22Rv1 (cell line): ENCODE measurements at regions not wholly inside any gene's neighbourhood (a gene's known extent, or its start where the extent isn't known, plus 50 kb on each side); places are given as distances from the start of the nearest gene placed in this dataset.
"Not testable (repeated sequence)": the region's sequence is repeated elsewhere in the genome, so short reads cannot be mapped to it uniquely, and the experiment has no call there.

Experiments
- H3K27ac ChIP-seq: fragments of 450-650 bp; 2 replicates; pipeline ENCODE4 v1.5.1; 2017
- ZFX ChIP-seq: fragments of 450-650 bp; IDR thresholded peaks from 2 replicates; pipeline ENCODE4 v1.6.1; 2017; ENCODE audit warnings: antibody characterized with exemption, borderline replicate concordance
- TF ChIP-seq, protein P1 (sequence below): fragments of 450-650 bp; IDR thresholded peaks from 2 replicates; pipeline ENCODE4 v1.5.1; 2017; ENCODE audit warnings: mild to moderate bottlenecking

DNA sequence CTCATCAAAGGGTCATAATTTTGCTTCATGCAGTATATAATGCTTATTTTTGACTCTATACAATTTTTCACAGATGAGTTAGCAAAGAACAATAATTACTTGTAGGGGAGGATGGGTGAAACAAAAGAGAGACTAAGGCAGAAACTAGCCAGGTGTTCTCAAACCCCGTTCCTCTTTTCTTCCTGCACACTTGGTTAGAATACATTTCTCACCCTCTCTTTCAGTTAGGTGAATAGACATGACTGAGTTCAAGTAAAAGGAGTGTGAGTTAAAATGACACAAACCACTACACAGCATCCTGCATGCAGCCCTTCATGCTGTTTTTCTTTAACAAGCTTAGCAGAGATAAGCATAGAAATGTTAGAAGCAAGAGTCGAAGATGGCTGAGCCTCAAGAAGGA is 922.2 kb downstream of the TBL1XR1 start:
- H3K27ac ChIP-seq, result peak overlapping the region; percentile 58; the same call in 1 of the 2 replicates
- no peak for TF ChIP-seq ZFX
- TF ChIP-seq, protein P1, sequence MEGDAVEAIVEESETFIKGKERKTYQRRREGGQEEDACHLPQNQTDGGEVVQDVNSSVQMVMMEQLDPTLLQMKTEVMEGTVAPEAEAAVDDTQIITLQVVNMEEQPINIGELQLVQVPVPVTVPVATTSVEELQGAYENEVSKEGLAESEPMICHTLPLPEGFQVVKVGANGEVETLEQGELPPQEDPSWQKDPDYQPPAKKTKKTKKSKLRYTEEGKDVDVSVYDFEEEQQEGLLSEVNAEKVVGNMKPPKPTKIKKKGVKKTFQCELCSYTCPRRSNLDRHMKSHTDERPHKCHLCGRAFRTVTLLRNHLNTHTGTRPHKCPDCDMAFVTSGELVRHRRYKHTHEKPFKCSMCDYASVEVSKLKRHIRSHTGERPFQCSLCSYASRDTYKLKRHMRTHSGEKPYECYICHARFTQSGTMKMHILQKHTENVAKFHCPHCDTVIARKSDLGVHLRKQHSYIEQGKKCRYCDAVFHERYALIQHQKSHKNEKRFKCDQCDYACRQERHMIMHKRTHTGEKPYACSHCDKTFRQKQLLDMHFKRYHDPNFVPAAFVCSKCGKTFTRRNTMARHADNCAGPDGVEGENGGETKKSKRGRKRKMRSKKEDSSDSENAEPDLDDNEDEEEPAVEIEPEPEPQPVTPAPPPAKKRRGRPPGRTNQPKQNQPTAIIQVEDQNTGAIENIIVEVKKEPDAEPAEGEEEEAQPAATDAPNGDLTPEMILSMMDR, result no peak

DNA sequence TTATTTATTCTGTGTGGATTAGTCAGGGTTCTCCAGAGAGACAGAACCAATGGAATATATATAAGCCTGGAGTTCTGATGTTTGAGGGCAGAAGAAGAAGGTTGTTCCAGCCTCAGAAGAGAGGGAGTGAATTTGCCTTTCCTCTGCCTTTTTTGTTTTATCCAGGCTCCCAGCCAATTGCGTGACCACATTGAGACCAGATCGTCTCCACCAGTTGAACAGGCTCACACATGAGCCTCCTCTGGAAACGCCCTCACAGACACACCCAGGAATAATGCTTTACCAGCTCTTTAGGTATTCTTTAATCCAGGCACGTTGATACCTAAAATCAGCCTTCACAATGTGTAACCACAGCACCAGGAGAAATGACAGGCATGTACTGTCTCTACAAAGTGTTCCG is 923.1 kb downstream of the TBL1XR1 start:
- H3K27ac ChIP-seq, result peak overlapping the region; percentile 58
- TF ChIP-seq, protein P1, result no peak
- no peak for TF ChIP-seq ZFX

DNA sequence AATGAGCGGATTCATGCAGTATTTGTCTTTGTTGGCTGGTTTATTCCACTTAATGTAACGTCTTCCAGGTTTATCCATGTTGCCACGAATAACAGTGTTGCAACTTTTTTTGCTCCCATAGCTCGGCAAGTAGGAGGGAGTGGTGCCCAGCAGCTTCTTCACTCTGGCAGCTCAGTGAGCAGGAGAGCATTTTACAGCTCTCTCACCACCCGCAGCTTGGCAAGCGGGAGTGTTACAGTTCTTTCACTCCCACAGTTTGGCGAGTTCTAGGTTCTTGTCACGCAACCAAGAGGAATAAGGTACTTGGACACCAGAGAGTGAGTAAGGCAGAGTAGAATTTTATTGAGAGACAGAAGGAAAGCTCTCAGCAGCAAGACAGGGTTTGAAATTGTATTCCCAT is 935.2 kb downstream of the TBL1XR1 start:
- H3K27ac ChIP-seq, result no peak overlapping the region
- TF ChIP-seq, protein P1, result no peak

DNA sequence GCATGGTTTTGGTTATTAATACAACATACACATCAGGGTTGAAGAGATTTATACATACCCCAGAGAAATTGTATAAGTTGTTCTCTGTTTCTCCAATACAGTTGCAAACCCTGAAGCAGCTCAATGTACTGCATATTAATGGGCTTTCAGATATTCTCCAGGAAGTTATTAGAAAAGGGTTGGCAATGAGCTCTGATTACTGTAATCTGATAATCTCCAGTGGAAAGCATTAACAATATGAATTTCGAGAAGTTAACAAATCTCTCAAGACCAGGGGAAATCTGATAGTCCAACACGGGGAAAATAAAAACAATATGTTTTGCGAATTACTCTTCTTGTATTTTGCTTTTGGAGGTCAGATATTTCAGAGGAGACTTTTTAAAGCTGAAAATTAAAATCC is 950.1 kb downstream of the TBL1XR1 start:
- H3K27ac ChIP-seq, result no peak overlapping the region
- TF ChIP-seq, protein P1, result no peak
- TF ChIP-seq ZFX, result no peak

DNA sequence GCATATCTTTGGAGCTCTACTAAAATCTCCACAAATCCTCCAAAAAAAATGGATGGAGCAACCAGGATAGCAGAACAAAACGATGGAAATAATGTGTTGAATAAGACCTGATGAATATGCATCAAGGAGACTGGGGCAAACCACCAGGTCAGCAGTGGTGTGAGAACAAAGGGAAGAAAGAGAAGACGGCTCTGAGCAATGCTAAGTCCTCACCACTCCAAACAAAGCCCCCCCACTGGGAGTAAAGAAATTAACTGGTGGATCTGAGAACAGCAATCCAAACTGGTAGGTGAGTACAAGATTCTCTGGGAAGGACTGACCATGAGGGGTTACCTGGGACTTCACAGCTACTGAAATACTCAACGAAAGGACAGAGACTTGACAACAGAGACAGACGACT is 977.3 kb downstream of the TBL1XR1 start:
- no peak overlapping the region for H3K27ac ChIP-seq
- TF ChIP-seq, protein P1, result no peak
- no peak for TF ChIP-seq ZFX

DNA sequence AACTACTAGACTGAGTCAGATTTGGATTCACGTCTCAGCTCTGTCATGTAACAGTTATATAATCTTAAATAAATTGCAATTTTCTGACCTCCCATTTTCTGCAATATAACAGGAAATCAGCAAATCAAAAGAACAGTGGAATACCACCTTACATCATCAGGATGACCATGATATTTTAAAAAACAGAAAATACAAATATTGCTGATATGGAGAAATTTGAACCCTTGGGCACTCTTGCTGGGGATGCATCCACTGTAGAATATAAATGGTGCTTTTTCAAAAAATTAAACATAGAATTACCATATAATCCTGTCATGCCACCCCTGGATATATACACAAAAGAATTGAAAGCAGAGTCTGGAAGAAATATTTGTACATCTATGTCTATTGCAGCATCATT is 982.5 kb downstream of the TBL1XR1 start:
- TF ChIP-seq, protein P1, result no peak
- TF ChIP-seq ZFX, result no peak
- no peak overlapping the region for H3K27ac ChIP-seq

DNA sequence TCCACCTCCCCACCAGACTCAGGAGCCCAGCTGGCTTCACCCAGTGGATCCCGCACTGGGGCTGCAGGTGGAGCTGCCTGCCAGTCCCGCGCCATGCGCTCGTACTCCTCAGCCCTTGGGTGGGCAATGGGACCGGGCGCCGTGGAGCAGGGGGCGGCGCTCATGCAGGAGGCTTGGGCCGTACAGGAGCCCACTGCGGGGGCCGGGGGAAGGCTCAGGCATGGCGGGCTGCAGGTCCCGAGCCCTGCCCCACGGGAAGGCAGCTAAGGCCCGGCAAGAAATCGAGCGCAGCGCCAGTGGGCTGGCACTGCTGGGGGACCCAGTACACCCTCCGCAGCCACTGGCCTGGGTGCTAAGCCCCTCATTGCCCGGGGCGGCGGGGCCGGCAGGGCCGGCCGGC is 984.0 kb downstream of the TBL1XR1 start:
- H3K27ac ChIP-seq, result not testable (repeated sequence)

DNA sequence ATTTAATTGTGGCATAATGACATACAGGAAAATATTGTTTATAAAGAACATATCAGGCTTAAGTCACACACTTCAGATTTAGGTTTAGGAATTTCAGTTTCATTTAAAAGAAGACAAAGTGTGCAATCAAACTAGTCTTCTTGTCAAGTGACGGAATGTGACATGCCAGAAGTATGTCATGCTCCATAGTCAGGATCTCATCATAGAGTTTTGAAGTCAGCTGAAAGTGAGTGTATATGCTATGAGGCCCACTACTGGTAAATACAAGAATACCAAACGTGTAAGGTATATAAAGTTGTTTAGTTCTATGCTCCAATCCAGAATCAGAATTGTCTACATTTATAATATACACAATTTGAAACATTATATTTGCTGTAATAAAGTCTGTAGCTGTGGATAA is 988.4 kb downstream of the TBL1XR1 start:
- H3K27ac ChIP-seq, result no peak overlapping the region
- TF ChIP-seq ZFX, result no peak
- TF ChIP-seq, protein P1, result no peak; the same call in 1 of the 2 replicates
